ENCODE measurements at regions not wholly inside any gene's neighbourhood (a gene's known extent, or its start where the extent isn't known, plus 50 kb on each side); places are given as distances from the start of the nearest gene placed in this dataset.

DNA sequence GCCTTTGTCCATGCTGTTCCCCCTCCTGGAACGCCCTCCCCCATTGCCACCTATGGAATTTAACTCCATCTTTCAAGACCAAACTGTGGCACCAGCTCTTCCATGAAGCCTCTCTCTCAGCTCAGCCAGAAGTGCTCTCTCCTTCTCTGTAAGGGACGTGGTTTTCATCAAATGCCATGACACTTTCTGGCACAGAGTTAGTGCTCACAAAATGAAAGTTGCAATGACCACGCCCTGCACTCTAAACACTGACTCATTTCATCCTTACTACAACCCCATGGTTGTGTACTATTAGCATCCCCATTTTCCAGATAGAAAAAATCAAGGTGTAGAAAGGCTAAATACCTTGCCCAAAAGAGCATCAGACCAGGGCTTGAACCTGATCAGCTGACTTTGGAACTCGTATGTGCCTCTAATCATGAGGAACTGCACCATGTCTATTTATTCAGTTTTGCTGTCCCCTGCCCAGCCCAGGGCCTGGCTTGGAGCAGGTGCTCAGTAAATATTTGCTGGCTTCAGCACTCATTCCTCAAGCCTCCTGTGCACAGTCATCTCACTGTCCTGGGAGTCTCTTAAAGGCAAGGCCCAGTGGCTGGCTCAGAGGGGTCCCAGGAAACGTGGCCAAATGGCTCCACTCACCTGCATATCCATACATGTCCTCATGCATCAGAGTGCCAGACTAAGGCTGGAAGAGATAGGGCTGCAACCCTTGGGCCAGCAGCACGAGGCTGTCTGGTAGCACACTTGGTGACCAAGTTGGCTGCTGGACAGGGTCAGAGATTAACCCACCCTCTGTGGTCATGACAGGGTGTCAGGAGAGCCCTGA lies 77.9 kb downstream of the MRPL14 start:
- H3K36me3 ChIP-seq (ENCODE audit: control insufficient read depth in 5 of 5, insufficient read depth in 5 of 5, low read length in 5 of 5): no peaks in the 10 kb centered on the region
- H3K4me1 ChIP-seq (ENCODE audit: control insufficient read depth in 5 of 5, insufficient read depth in 5 of 5, low read length in 5 of 5): peaks cover 3 to 15% (median 7%) of the 10 kb centered on the region in 5 donors
- peaks cover 0 to 4% (median 0%) of the 10 kb centered on the region in 5 donors for H3K27me3 ChIP-seq (ENCODE audit: control insufficient read depth in 5 of 5, insufficient read depth in 4 of 5, low read length in 5 of 5)
- no peak overlapping the region for H3K27ac ChIP-seq (ENCODE audit: low read depth, low read length)
- H3K9me3 ChIP-seq (ENCODE audit: control insufficient read depth in 5 of 5, low read length in 5 of 5): no peaks in the 10 kb centered on the region
- H3K4me3 ChIP-seq (ENCODE audit: low read depth in 1 of 5, low read length in 5 of 5): no peak overlapping the region
- no peak overlapping the region for H3K9ac ChIP-seq (ENCODE audit: low read length in 5 of 5)

DNA sequence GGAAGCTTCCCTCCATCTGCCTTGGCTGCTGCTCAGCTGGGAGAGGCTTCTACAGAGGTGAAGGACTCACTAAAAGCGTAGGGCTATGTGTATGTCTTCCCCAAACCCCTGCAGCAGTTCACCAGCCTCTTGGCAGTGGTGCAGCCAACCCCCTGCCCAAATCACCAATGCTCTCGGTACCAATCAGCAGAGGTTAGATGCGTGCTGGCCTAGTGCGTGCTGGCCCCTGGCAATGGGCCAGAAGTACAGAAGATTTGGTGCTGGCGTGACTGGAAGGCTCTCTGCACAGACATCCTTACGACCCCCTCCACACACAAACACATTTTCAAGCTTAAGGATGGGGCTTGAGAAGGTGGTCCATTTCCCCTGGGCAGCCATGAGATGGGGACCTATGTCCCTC lies 79.0 kb downstream of the MRPL14 start:
- no peak overlapping the region for H3K4me3 ChIP-seq (ENCODE audit: low read depth in 1 of 5, low read length in 5 of 5)
- no peak overlapping the region for H3K9ac ChIP-seq (ENCODE audit: low read length in 5 of 5)
- no peaks in the 10 kb centered on the region for H3K36me3 ChIP-seq (ENCODE audit: control insufficient read depth in 5 of 5, insufficient read depth in 5 of 5, low read length in 5 of 5)
- H3K27me3 ChIP-seq (ENCODE audit: control insufficient read depth in 5 of 5, insufficient read depth in 4 of 5, low read length in 5 of 5): peaks cover 0 to 4% (median 0%) of the 10 kb centered on the region in 5 donors
- no peaks in the 10 kb centered on the region for H3K9me3 ChIP-seq (ENCODE audit: control insufficient read depth in 5 of 5, low read length in 5 of 5)
- H3K27ac ChIP-seq (ENCODE audit: low read depth, low read length): no peak overlapping the region
- H3K4me1 ChIP-seq (ENCODE audit: control insufficient read depth in 5 of 5, insufficient read depth in 5 of 5, low read length in 5 of 5): peaks cover 5 to 13% (median 11%) of the 10 kb centered on the region in 5 donors

DNA sequence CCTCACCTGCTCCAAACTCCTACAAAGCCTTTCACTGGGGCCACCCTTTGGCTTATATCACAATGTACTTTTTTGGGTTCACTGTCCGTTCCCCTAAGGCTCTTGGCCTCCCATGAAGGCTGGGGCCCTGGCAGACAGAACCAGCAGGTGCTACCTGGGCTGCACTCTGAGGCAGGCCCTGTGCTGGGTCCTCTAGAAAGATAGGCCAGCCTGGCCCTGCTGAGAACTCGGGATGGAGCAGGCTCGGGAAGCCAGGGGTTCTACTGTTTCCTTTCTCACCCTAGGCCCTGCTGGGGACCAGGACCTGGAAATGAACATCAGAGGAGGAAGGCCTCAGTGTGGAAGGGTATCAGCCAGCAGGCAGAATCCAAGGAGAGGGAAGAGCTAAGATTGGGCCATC lies 79.5 kb downstream of the MRPL14 start:
- Histone ChIP-seq H3K9me3 (ENCODE audit: control insufficient read depth in 5 of 5, low read length in 5 of 5) (no peaks in the 10 kb centered on the region), H3K9ac (ENCODE audit: low read length in 5 of 5) (no peak overlapping the region), H3K36me3 (ENCODE audit: control insufficient read depth in 5 of 5, insufficient read depth in 5 of 5, low read length in 5 of 5) (no peaks in the 10 kb centered on the region), H3K4me3 (ENCODE audit: low read depth in 1 of 5, low read length in 5 of 5) (no peak overlapping the region), H3K4me1 (ENCODE audit: control insufficient read depth in 5 of 5, insufficient read depth in 5 of 5, low read length in 5 of 5) (peaks cover 5 to 17% (median 16%) of the 10 kb centered on the region in 5 donors), H3K27me3 (ENCODE audit: control insufficient read depth in 5 of 5, insufficient read depth in 4 of 5, low read length in 5 of 5) (peaks cover 0 to 4% (median 0%) of the 10 kb centered on the region in 5 donors), H3K27ac (ENCODE audit: low read depth, low read length) (no peak overlapping the region)

DNA sequence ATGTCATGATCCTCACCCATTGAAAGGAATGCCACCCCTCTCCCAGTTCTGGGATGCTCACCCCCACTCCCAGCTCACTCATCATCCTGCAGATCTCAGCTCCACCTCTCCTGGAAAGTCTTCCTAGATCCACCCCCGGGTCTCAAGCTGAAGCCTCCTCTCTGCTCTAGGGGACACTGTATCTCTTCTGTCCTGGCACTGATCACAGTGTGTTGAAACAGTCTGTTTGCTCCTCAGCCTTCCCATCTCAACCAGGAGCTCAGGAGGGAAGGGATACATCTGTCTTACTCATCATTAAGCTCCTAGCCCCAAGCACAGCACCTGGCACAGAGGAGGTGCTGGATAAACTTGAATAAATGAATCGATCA lies 80.1 kb downstream of the MRPL14 start:
- Histone ChIP-seq H3K4me3 (ENCODE audit: low read depth in 1 of 5, low read length in 5 of 5) (no peak overlapping the region), H3K36me3 (ENCODE audit: control insufficient read depth in 5 of 5, insufficient read depth in 5 of 5, low read length in 5 of 5) (no peaks in the 10 kb centered on the region), H3K4me1 (ENCODE audit: control insufficient read depth in 5 of 5, insufficient read depth in 5 of 5, low read length in 5 of 5) (peaks cover 5 to 16% (median 14%) of the 10 kb centered on the region in 5 donors), H3K27ac (ENCODE audit: low read depth, low read length) (no peak overlapping the region), H3K9ac (ENCODE audit: low read length in 5 of 5) (no peak overlapping the region), H3K9me3 (ENCODE audit: control insufficient read depth in 5 of 5, low read length in 5 of 5) (no peaks in the 10 kb centered on the region), H3K27me3 (ENCODE audit: control insufficient read depth in 5 of 5, insufficient read depth in 4 of 5, low read length in 5 of 5) (peaks cover 0 to 4% (median 0%) of the 10 kb centered on the region in 5 donors)

DNA sequence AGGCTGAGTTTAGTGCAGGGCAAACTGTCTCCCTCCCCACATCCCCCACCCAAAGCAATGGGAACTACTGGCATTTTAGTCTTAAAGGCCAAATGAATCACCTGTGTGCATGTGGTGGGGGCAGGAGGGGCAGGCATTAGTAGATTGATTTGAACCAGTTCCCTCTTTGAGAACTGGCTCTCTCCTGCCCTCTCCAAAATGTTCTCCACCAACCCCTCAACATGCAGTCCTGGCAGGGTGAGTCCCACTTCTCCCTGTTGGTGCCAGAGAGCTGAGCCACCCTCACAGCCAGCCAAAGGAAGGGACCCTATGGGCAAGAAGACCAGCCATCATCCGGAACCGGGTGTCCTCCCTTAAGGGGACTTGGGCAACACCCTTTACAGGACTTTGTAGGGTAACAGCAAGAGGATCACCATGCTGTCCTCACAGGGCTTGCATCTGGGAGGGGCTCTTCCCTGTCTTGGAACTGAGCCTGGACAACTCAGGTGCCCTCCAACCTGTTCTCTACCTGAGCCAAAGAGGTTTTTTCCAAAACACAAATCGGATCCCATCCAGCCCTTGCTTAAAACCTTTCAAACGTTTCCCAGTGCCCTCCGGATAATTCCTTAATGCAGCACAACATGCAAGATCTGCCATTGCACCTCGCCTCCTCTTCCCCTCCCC lies 80.6 kb downstream of the MRPL14 start:
- Histone ChIP-seq H3K27ac (ENCODE audit: low read depth, low read length) (no peak overlapping the region), H3K9ac (ENCODE audit: low read length in 5 of 5) (no peak overlapping the region), H3K9me3 (ENCODE audit: control insufficient read depth in 5 of 5, low read length in 5 of 5) (no peaks in the 10 kb centered on the region), H3K36me3 (ENCODE audit: control insufficient read depth in 5 of 5, insufficient read depth in 5 of 5, low read length in 5 of 5) (no peaks in the 10 kb centered on the region), H3K4me3 (ENCODE audit: low read depth in 1 of 5, low read length in 5 of 5) (no peak overlapping the region), H3K27me3 (ENCODE audit: control insufficient read depth in 5 of 5, insufficient read depth in 4 of 5, low read length in 5 of 5) (peaks cover 0 to 4% (median 0%) of the 10 kb centered on the region in 5 donors), H3K4me1 (ENCODE audit: control insufficient read depth in 5 of 5, insufficient read depth in 5 of 5, low read length in 5 of 5) (peaks cover 5 to 18% (median 13%) of the 10 kb centered on the region in 5 donors)

DNA sequence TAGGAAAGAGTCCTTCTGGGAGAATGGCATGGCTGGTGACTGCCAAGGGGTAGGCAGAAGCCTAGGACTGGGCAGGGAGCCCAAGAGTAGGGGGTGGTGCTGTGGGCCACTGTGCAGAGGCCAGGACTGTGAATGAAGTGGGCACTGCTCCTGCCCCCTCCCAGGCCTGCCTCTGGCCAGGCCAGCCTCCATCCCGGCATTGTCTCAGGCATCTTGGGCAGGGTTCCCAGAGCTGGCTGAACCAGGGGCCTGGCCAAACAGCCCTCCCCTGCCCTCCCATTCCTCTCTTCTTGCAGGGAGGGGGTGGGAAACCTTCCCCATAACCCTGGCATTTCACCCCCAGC lies 81.6 kb downstream of the MRPL14 start:
- peaks cover 5 to 23% (median 18%) of the 10 kb centered on the region in 5 donors for H3K4me1 ChIP-seq (ENCODE audit: control insufficient read depth in 5 of 5, insufficient read depth in 5 of 5, low read length in 5 of 5)
- no peak overlapping the region for H3K27ac ChIP-seq (ENCODE audit: low read depth, low read length)
- H3K36me3 ChIP-seq (ENCODE audit: control insufficient read depth in 5 of 5, insufficient read depth in 5 of 5, low read length in 5 of 5): no peaks in the 10 kb centered on the region
- H3K27me3 ChIP-seq (ENCODE audit: control insufficient read depth in 5 of 5, insufficient read depth in 4 of 5, low read length in 5 of 5): peaks cover 0 to 4% (median 0%) of the 10 kb centered on the region in 5 donors
- H3K4me3 ChIP-seq (ENCODE audit: low read depth in 1 of 5, low read length in 5 of 5): no peak overlapping the region
- no peaks in the 10 kb centered on the region for H3K9me3 ChIP-seq (ENCODE audit: control insufficient read depth in 5 of 5, low read length in 5 of 5)
- H3K9ac ChIP-seq (ENCODE audit: low read length in 5 of 5): no peak overlapping the region

DNA sequence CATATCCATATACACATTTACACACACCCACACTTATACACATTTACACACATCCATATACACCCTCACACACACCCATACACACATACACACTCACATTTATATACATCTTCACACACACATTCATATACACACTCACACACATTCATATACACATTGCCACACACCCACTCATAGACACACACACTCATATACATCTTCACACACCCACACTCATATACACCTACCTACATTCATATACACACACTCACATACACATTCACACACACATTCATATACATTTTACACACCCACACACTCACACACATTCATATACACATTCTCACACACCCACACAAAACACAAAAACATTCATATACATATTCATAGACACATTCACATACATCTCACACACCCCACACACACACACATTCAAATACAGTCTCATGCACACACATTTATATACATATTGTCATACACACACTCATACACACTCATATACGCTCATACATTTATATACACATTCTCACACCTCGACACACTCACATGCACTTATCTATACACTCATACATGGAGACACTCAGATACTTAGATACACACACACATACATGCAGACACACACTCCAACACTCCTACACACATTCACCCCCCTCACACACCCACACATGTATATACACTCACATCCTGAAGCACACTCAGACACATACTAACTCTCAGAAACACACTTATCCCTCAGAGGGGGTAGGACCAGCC lies 82.1 kb downstream of the MRPL14 start:
- H3K27ac ChIP-seq (ENCODE audit: low read depth, low read length): no peak overlapping the region
- peaks cover 0 to 4% (median 0%) of the 10 kb centered on the region in 5 donors for H3K27me3 ChIP-seq (ENCODE audit: control insufficient read depth in 5 of 5, insufficient read depth in 4 of 5, low read length in 5 of 5)
- no peak overlapping the region for H3K9ac ChIP-seq (ENCODE audit: low read length in 5 of 5)
- H3K9me3 ChIP-seq (ENCODE audit: control insufficient read depth in 5 of 5, low read length in 5 of 5): no peaks in the 10 kb centered on the region
- H3K4me3 ChIP-seq (ENCODE audit: low read depth in 1 of 5, low read length in 5 of 5): no peak overlapping the region
- H3K36me3 ChIP-seq (ENCODE audit: control insufficient read depth in 5 of 5, insufficient read depth in 5 of 5, low read length in 5 of 5): no peaks in the 10 kb centered on the region
- peaks cover 5 to 23% (median 18%) of the 10 kb centered on the region in 5 donors for H3K4me1 ChIP-seq (ENCODE audit: control insufficient read depth in 5 of 5, insufficient read depth in 5 of 5, low read length in 5 of 5)

DNA sequence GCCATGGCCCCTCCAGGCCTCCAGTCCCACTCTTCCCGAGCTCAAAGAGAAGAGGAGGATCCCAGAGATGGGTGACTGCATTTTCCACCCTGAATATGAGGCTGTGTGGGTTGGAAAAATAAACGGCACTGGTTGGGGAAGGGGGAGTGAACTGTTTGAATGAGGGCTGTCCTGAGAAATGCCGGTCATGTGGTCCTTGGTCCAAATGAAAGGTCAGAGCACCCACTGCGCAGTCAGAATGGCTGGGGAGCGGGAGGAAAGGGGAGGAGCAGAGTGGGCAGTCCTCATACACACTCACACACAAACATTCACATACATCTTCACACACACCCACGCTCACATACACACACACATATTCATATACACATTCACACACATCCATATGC lies 83.1 kb downstream of the MRPL14 start:
- H3K4me3 ChIP-seq (ENCODE audit: low read depth in 1 of 5, low read length in 5 of 5): no peak overlapping the region
- no peak overlapping the region for H3K9ac ChIP-seq (ENCODE audit: low read length in 5 of 5)
- H3K27me3 ChIP-seq (ENCODE audit: control insufficient read depth in 5 of 5, insufficient read depth in 4 of 5, low read length in 5 of 5): peaks cover 0 to 4% (median 0%) of the 10 kb centered on the region in 5 donors
- H3K36me3 ChIP-seq (ENCODE audit: control insufficient read depth in 5 of 5, insufficient read depth in 5 of 5, low read length in 5 of 5): no peaks in the 10 kb centered on the region
- H3K9me3 ChIP-seq (ENCODE audit: control insufficient read depth in 5 of 5, low read length in 5 of 5): no peaks in the 10 kb centered on the region
- no peak overlapping the region for H3K27ac ChIP-seq (ENCODE audit: low read depth, low read length)
- H3K4me1 ChIP-seq (ENCODE audit: control insufficient read depth in 5 of 5, insufficient read depth in 5 of 5, low read length in 5 of 5): peaks cover 3 to 23% (median 18%) of the 10 kb centered on the region in 5 donors

DNA sequence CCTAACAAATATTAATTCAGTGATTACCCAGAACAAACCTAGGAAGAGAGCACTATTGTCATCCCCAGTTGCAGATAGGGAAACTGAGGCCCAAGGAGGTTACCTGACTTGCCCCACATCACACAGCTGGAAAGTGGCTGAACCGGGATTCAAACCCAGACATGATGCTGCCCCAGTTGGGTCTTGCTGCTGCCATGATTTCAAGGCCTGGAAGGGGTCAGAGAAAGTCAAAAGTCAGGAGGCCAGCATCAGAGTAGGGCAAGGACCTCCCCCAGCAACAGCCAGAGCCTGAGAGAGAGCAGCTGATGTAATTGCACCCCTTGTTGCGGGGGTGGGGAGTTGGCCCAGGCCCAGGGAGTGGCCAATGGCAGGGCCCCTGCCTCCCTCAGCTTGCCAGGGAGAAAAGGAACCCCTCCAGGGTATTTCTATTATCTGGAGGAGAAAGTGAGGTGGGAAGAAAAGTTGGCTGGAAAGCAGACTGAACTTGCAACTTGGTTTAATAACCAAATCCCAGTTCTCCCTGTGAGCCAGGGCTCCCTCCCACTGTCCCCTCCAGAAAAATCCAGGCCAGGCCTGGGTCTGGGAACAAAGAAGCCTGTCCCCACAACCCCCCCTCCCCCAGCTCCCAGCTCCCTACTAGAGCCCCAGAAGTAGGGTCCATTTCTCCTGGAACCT lies 83.6 kb downstream of the MRPL14 start:
- H3K27me3 ChIP-seq (ENCODE audit: control insufficient read depth in 5 of 5, insufficient read depth in 4 of 5, low read length in 5 of 5): peaks cover 0 to 4% (median 0%) of the 10 kb centered on the region in 5 donors
- H3K9me3 ChIP-seq (ENCODE audit: control insufficient read depth in 5 of 5, low read length in 5 of 5): no peaks in the 10 kb centered on the region
- no peak overlapping the region for H3K27ac ChIP-seq (ENCODE audit: low read depth, low read length)
- no peaks in the 10 kb centered on the region for H3K36me3 ChIP-seq (ENCODE audit: control insufficient read depth in 5 of 5, insufficient read depth in 5 of 5, low read length in 5 of 5)
- peaks cover 3 to 23% (median 18%) of the 10 kb centered on the region in 5 donors for H3K4me1 ChIP-seq (ENCODE audit: control insufficient read depth in 5 of 5, insufficient read depth in 5 of 5, low read length in 5 of 5)
- no peak overlapping the region for H3K9ac ChIP-seq (ENCODE audit: low read length in 5 of 5)
- no peak overlapping the region for H3K4me3 ChIP-seq (ENCODE audit: low read depth in 1 of 5, low read length in 5 of 5)
